ENCODE measurements at regions not wholly inside any gene's neighbourhood (a gene's known extent, or its start where the extent isn't known, plus 50 kb on each side); places are given as distances from the start of the nearest gene placed in this dataset.

DNA sequence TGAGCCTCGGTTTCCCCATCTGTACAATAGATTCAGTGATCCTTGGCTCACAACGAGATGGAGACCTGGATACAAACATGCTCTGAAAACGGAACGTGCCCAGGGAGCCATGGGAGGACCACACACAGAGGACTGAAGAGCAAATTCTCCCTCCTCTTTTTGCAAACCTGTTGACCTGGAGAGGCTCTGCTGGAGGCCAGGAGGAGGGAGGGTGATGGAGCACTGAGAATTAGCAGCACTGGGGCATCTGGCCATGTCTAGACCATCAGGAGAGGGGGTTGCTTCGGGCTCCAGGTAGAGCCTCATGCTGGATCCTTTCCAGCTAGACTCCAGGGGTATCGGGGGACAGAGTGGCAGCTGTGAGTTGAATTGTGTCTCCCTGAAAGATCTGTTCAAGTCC, 97.4 kb upstream of the GPR26 start:
- Histone ChIP-seq H3K79me2 (ENCODE audit: insufficient read depth, low read length) (no peaks in the 10 kb centered on the region), H3K9me3 (replicated peaks in 1 of 2; ENCODE audit: control insufficient read depth in 1 of 2, insufficient read depth in 1 of 2, low read length in 2 of 2) (no peaks in the 10 kb centered on the region), H3K27ac (ENCODE audit: low read depth in 1 of 2, low read length in 2 of 2) (no peak overlapping the region), H3K9ac (ENCODE audit: insufficient read depth, low read length, poor library complexity, severe bottlenecking) (no peak overlapping the region), H3K27me3 (ENCODE audit: control insufficient read depth in 2 of 2, insufficient read depth in 2 of 2, low read length in 2 of 2) (no peaks in the 10 kb centered on the region), H3K36me3 (replicated peaks in 1 of 2; ENCODE audit: control insufficient read depth in 1 of 2, insufficient read depth in 2 of 2, low read length in 2 of 2) (no peaks in the 10 kb centered on the region), H3K4me2 (replicated peaks; ENCODE audit: extremely low read depth, low read length, poor library complexity, severe bottlenecking) (no peak overlapping the region), H4K20me1 (ENCODE audit: insufficient read depth, low read length) (no peaks in the 10 kb centered on the region), H3K4me1 (ENCODE audit: control insufficient read depth in 1 of 2, insufficient read depth in 2 of 2, low read length in 2 of 2) (no peaks in the 10 kb centered on the region), H3K4me3 (replicated peaks in 1 of 3; ENCODE audit: low read depth in 2 of 3, low read length in 3 of 3) (no peak overlapping the region), H2AFZ (ENCODE audit: insufficient read depth, low read depth, low read length, poor library complexity, severe bottlenecking) (no peak overlapping the region)
- H3K36me3 Mint-ChIP-seq = no peaks in the 10 kb centered on the region
- no peaks in the 10 kb centered on the region for H3K9me3 Mint-ChIP-seq
- DNase-seq = no peak
- intact Hi-C loops (cut with micrococcal nuclease) = no loop called here
- H3K4me1 Mint-ChIP-seq = no peaks in the 10 kb centered on the region
- no peak overlapping the region for H3K4me3 Mint-ChIP-seq
- TF ChIP-seq, protein P1, sequence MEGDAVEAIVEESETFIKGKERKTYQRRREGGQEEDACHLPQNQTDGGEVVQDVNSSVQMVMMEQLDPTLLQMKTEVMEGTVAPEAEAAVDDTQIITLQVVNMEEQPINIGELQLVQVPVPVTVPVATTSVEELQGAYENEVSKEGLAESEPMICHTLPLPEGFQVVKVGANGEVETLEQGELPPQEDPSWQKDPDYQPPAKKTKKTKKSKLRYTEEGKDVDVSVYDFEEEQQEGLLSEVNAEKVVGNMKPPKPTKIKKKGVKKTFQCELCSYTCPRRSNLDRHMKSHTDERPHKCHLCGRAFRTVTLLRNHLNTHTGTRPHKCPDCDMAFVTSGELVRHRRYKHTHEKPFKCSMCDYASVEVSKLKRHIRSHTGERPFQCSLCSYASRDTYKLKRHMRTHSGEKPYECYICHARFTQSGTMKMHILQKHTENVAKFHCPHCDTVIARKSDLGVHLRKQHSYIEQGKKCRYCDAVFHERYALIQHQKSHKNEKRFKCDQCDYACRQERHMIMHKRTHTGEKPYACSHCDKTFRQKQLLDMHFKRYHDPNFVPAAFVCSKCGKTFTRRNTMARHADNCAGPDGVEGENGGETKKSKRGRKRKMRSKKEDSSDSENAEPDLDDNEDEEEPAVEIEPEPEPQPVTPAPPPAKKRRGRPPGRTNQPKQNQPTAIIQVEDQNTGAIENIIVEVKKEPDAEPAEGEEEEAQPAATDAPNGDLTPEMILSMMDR (IDR thresholded peaks at IDR 0.05) = no peak
- WGBS (ENCODE audit: insufficient coverage) = 73% methylated on average over 6 of the region's 6 CpGs
- H3K27me3 Mint-ChIP-seq (ENCODE audit: low read depth in 3 of 3) = peaks cover 6 to 26% (median 16%) of the 10 kb centered on the region in 3 donors
- peak overlapping the region in 1 of 7 donors; percentile 25 for H3K27ac Mint-ChIP-seq

DNA sequence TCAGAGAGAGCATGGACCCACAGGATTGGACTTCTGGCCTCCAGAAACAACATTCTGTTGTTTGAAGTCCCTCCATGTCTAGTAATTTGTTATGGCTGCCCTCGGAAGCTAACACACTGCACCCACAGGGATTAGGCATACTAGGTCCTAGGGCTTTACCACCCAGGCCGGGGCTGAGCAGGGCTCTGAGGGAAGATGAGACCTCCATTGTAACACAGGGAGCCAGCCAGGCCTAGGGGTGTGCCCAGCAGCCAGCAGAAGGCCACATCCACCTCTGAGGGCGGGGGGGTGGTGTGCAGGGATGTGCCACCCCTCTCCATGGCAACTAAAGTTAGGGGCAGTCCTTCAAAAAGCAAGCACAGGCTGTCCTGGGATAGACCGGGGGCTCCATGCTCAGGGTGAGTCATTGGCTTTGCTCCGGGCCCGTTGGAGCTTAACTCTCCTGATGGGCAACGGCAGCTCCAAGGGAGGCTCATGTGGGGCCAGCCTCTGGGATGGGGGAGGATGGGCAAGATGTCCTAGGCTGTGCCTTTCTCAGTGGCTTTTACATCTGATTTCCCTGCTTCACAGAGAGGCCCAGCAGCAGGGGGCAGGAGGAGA, 96.6 kb upstream of the GPR26 start:
- Histone ChIP-seq H3K9ac (ENCODE audit: insufficient read depth, low read length, poor library complexity, severe bottlenecking) (no peak overlapping the region), H3K79me2 (ENCODE audit: insufficient read depth, low read length) (no peaks in the 10 kb centered on the region), H4K20me1 (ENCODE audit: insufficient read depth, low read length) (no peaks in the 10 kb centered on the region), H3K4me3 (replicated peaks in 1 of 3; ENCODE audit: low read depth in 2 of 3, low read length in 3 of 3) (no peak overlapping the region), H3K4me2 (replicated peaks; ENCODE audit: extremely low read depth, low read length, poor library complexity, severe bottlenecking) (no peak overlapping the region), H3K9me3 (replicated peaks in 1 of 2; ENCODE audit: control insufficient read depth in 1 of 2, insufficient read depth in 1 of 2, low read length in 2 of 2) (no peaks in the 10 kb centered on the region), H3K36me3 (replicated peaks in 1 of 2; ENCODE audit: control insufficient read depth in 1 of 2, insufficient read depth in 2 of 2, low read length in 2 of 2) (no peaks in the 10 kb centered on the region), H2AFZ (ENCODE audit: insufficient read depth, low read depth, low read length, poor library complexity, severe bottlenecking) (no peak overlapping the region), H3K27me3 (ENCODE audit: control insufficient read depth in 2 of 2, insufficient read depth in 2 of 2, low read length in 2 of 2) (no peaks in the 10 kb centered on the region), H3K4me1 (ENCODE audit: control insufficient read depth in 1 of 2, insufficient read depth in 2 of 2, low read length in 2 of 2) (no peaks in the 10 kb centered on the region), H3K27ac (ENCODE audit: low read depth in 1 of 2, low read length in 2 of 2) (no peak overlapping the region)
- WGBS (ENCODE audit: insufficient coverage) = 100% methylated on average over 1 of the region's 7 CpGs
- DNase-seq = no peak
- TF ChIP-seq, protein P1 (IDR thresholded peaks at IDR 0.05) = no peak
- intact Hi-C loops (cut with micrococcal nuclease) = no loop called here
- no peaks in the 10 kb centered on the region for H3K36me3 Mint-ChIP-seq
- no peak overlapping the region for H3K4me3 Mint-ChIP-seq
- peak overlapping the region in 1 of 7 donors; percentile 6 for H3K27ac Mint-ChIP-seq
- peaks cover 5 to 30% (median 16%) of the 10 kb centered on the region in 3 donors for H3K27me3 Mint-ChIP-seq (ENCODE audit: low read depth in 3 of 3)
- H3K4me1 Mint-ChIP-seq = no peaks in the 10 kb centered on the region
- H3K9me3 Mint-ChIP-seq = no peaks in the 10 kb centered on the region
